ENCODE measurements at regions not wholly inside any gene's neighbourhood (a gene's known extent, or its start where the extent isn't known, plus 50 kb on each side); places are given as distances from the start of the nearest gene placed in this dataset.

- no peaks in the 10 kb centered on the region for H3K36me3 ChIP-seq (ENCODE audit: low read depth)
- H3K9me3 ChIP-seq: no peaks in the 10 kb centered on the region
- no peaks in the 10 kb centered on the region for H3K4me1 ChIP-seq (ENCODE audit: low read depth)
- intact Hi-C loops (cut with DNase I, micrococcal nuclease): no loop called here
- DNase-seq (no peak), ATAC-seq (no peak)
- TF ChIP-seq CTCF (IDR thresholded peaks at IDR 0.05): no peak
- no peak overlapping the region for H3K4me3 ChIP-seq
These were observed 599.6 kb downstream of the PTPRU start for GRCh38 chr1:29835874-29836273.

DNA sequence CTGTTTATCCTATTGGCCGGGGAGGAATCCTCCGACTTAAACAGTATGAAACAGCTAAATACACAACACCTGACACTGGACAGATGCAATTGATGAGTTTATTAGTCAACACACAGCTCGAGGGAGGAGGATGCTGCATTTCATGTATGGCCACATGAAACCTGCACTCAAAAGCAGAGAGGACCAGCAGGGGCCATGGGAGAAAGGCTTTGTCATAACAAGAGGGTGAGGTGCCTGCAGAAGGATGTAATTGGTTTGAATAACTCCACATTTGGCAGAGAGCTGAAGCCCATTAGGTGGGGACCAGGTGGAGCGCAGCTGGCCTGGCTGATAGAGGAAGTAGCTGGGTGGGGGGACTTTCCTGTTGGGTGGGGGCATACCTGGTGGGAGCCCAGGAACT lies 599.1 kb downstream of the PTPRU start:
- intact Hi-C loops (cut with DNase I, micrococcal nuclease): no loop called here
- ATAC-seq (no peak), DNase-seq (no peak)
- Histone ChIP-seq H3K36me3 (ENCODE audit: low read depth) (no peaks in the 10 kb centered on the region), H3K4me3 (no peak overlapping the region), H3K9me3 (no peaks in the 10 kb centered on the region), H3K4me1 (ENCODE audit: low read depth) (no peaks in the 10 kb centered on the region)
- TF ChIP-seq CTCF (IDR thresholded peaks at IDR 0.05): no peak

DNA sequence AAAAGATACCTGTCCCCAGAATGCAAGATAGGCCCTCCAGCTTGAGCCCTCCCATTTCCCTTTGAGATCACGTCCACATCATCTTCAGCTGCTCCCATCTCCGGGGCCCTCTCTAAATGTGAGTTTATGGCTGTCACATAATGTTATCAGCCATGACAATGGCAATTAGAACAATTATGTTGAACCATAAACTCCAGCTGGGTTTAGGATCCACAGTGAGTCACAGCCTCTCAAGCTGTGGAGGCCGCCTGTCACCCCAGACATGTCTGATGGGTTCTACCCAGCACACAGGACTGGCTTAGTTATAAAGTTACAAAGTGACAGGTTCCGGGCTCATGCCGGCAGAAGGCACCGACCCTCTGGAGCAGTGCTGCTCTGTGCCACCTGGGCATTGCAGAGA lies 597.3 kb downstream of the PTPRU start:
- ATAC-seq (peak; percentile 86), DNase-seq (peak in 1 of 3 donors; percentile 12)
- H3K4me3 ChIP-seq: no peak overlapping the region
- H3K9me3 ChIP-seq: no peaks in the 10 kb centered on the region
- H3K36me3 ChIP-seq (ENCODE audit: low read depth): no peaks in the 10 kb centered on the region
- TF ChIP-seq CTCF (IDR thresholded peaks at IDR 0.05): no peak
- intact Hi-C loops (cut with DNase I, micrococcal nuclease): no loop called here
- H3K4me1 ChIP-seq (ENCODE audit: low read depth): no peaks in the 10 kb centered on the region

DNA sequence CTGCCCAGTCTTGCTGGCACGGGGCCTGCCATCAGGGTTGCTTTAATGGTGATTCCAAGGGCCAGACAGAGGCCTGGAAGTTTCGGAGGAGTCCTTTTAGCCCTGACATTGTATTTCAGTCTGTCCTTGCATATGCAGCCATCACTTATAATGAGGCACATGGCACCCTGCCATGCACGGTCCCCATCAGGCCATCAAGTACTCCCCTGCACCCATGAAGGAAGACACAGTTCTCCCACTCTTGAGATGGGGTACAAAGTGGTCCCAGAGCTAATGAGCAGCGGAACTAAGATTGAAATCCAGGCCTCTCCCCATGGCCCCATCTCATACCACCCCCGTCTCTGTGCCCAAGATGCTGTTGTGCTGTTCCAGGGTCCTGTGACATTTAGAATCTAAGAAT lies 596.6 kb downstream of the PTPRU start:
- no peak for ATAC-seq
- intact Hi-C loops (cut with DNase I, micrococcal nuclease): no loop called here
- Histone ChIP-seq H3K36me3 (ENCODE audit: low read depth) (no peaks in the 10 kb centered on the region), H3K4me3 (no peak overlapping the region), H3K9me3 (no peaks in the 10 kb centered on the region), H3K4me1 (ENCODE audit: low read depth) (no peaks in the 10 kb centered on the region)
- TF ChIP-seq CTCF (IDR thresholded peaks at IDR 0.05): no peak
- no peak for DNase-seq

- ATAC-seq: no peak
- intact Hi-C loops (cut with DNase I, micrococcal nuclease): no loop called here
These were observed 596.1 kb downstream of the PTPRU start for GRCh38 chr1:29832471-29832870.

More at GRCh38 chr1:29832471-29832870, 596.1 kb downstream of the PTPRU start:
- H3K4me1 ChIP-seq (ENCODE audit: low read depth): no peaks in the 10 kb centered on the region
- DNase-seq: no peak
- no peaks in the 10 kb centered on the region for H3K36me3 ChIP-seq (ENCODE audit: low read depth)
- no peak overlapping the region for H3K4me3 ChIP-seq
- no peaks in the 10 kb centered on the region for H3K9me3 ChIP-seq
- TF ChIP-seq CTCF (IDR thresholded peaks at IDR 0.05): no peak

Data from mucosa of descending colon (tissue), 3 donors.